ENCODE measurements at regions not wholly inside any gene's neighbourhood (a gene's known extent, or its start where the extent isn't known, plus 50 kb on each side); places are given as distances from the start of the nearest gene placed in this dataset.

DNA sequence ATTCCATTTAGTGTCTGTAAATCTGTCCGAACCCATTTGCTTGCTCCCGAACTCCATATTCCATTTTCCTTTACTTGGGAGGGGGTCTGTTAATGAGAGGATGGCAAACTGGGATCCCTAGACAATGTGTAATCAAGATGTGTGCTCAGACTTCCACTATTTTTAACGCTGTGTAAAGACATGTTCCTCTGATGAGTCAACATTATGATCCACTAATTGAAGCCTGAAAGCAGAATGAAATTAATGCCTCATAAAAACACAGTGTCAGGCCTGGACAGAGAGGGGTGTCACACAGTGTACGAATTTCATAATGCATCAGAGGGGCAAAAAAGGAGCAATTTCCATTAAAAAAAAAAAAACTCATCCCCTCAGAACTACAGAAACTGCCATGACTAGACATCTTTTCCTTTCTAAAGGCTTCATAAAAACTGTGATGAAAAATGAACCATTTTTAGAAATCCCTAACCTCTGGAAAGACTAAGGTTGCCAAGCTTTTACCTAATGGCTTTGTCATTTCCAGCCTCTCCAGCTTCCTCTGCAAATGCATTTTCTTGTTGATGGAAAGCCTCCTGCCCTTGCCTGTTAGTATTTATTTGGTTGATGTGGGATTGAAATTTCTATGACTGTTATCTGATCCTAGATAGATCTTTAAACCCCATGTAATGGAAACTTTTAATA lies 209.2 kb upstream of the DCC start:
- TF ChIP-seq, protein P1, sequence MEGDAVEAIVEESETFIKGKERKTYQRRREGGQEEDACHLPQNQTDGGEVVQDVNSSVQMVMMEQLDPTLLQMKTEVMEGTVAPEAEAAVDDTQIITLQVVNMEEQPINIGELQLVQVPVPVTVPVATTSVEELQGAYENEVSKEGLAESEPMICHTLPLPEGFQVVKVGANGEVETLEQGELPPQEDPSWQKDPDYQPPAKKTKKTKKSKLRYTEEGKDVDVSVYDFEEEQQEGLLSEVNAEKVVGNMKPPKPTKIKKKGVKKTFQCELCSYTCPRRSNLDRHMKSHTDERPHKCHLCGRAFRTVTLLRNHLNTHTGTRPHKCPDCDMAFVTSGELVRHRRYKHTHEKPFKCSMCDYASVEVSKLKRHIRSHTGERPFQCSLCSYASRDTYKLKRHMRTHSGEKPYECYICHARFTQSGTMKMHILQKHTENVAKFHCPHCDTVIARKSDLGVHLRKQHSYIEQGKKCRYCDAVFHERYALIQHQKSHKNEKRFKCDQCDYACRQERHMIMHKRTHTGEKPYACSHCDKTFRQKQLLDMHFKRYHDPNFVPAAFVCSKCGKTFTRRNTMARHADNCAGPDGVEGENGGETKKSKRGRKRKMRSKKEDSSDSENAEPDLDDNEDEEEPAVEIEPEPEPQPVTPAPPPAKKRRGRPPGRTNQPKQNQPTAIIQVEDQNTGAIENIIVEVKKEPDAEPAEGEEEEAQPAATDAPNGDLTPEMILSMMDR (IDR thresholded peaks at IDR 0.05; ENCODE audit: insufficient read depth, low read length): no peak
- DNase-seq (ENCODE audit: low read depth): no peak
- H3K4me3 ChIP-seq (ENCODE audit: low read depth, low read length): no peak overlapping the region

DNA sequence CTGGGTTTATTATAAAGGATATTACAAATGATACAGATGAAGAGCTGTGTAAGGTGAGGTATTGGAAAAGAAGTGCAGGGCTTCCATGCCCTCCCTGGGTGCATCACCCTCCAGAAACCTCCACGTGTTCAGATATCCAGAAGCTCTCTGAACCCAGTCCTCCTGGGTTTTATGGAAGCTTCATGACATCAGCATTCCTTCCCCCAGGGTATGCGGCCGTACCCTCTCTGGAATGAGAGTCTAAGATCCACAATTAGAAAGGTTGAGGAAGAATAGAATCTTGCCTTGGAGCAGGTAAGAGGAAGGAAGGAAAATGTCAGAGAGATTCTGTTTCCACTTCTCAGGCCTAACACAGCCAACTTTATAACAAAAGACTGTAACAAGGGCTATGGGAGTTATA lies 208.2 kb upstream of the DCC start:
- TF ChIP-seq, protein P1 (IDR thresholded peaks at IDR 0.05; ENCODE audit: insufficient read depth, low read length): no peak
- H3K4me3 ChIP-seq (ENCODE audit: low read depth, low read length): no peak overlapping the region
- no peak for DNase-seq (ENCODE audit: low read depth)

GRCh38 chr18:52136532-52136931 lies 203.5 kb upstream of the DCC start:
- TF ChIP-seq, protein P1 (IDR thresholded peaks at IDR 0.05; ENCODE audit: insufficient read depth, low read length): no peak
- no peak overlapping the region for H3K4me3 ChIP-seq (ENCODE audit: low read depth, low read length)
- DNase-seq (ENCODE audit: low read depth): no peak

- TF ChIP-seq, protein P1 (IDR thresholded peaks at IDR 0.05; ENCODE audit: insufficient read depth, low read length): no peak
- H3K4me3 ChIP-seq (ENCODE audit: low read depth, low read length): no peak overlapping the region
- DNase-seq (ENCODE audit: low read depth): no peak
Observed at GRCh38 chr18:52140986-52141385, 199.0 kb upstream of the DCC start.

DNA sequence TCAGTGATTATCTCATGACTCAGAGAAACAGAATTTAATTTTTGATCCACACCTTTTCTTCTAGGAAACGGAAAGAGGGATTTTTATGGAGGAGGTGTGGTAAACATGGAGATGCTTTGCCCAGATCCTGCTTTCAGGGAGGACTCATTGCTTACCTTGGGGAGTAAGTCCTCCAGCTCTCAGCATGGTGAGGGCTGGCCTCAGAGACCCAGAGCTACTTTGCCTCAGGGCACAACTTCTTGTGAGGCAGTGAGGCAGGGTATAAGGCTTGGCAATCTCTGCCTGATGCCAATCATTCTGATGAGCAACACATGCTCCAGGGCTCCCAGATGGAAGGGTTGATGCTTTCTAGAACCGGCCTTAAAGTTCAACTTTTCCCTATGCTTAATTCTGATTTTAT lies 189.9 kb upstream of the DCC start:
- no peak overlapping the region for H3K4me3 ChIP-seq (ENCODE audit: low read depth, low read length)
- no peak for DNase-seq (ENCODE audit: low read depth)
- TF ChIP-seq, protein P1 (IDR thresholded peaks at IDR 0.05; ENCODE audit: insufficient read depth, low read length): no peak

- no peak overlapping the region for H3K4me3 ChIP-seq (ENCODE audit: low read depth, low read length)
- no peak for DNase-seq (ENCODE audit: low read depth)
- TF ChIP-seq, protein P1 (IDR thresholded peaks at IDR 0.05; ENCODE audit: insufficient read depth, low read length): no peak
Observed at GRCh38 chr18:52152036-52152435, 188.0 kb upstream of the DCC start.

- no peak for DNase-seq (ENCODE audit: low read depth)
- H3K4me3 ChIP-seq (ENCODE audit: low read depth, low read length): no peak overlapping the region
- TF ChIP-seq, protein P1 (IDR thresholded peaks at IDR 0.05; ENCODE audit: insufficient read depth, low read length): no peak
Observed at GRCh38 chr18:52156166-52156565, 183.8 kb upstream of the DCC start.
